ENCODE measurements at regions not wholly inside any gene's neighbourhood (a gene's known extent, or its start where the extent isn't known, plus 50 kb on each side); places are given as distances from the start of the nearest gene placed in this dataset.

DNA sequence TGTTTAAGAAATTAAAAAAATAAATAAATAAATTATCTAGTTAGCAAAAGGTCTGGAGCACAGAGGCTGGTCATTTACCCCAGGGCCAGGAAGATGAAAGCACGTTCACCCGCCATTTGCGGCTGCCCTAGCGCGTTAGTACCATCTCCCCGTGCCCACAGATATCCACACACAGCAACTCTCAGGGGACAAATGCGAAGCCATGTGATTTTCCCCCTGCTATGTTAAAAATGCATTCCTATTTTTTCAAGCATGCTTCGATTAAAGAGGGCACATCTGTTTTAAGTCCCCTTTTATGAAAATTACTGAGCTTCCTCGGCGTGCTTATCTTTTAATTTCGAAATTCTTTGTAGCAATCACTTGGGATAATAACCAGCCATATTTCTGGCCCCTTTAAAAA, 56.9 kb upstream of the PIWIL1 start:
- no peaks in the 10 kb centered on the region for H3K27me3 ChIP-seq
- no peaks in the 10 kb centered on the region for H3K36me3 ChIP-seq
- TF ChIP-seq POLR2AphosphoS5 (IDR thresholded peaks at IDR 0.05) (no peak), POLR2A (IDR thresholded peaks at IDR 0.05) (no peak)
- TF ChIP-seq, protein P1, sequence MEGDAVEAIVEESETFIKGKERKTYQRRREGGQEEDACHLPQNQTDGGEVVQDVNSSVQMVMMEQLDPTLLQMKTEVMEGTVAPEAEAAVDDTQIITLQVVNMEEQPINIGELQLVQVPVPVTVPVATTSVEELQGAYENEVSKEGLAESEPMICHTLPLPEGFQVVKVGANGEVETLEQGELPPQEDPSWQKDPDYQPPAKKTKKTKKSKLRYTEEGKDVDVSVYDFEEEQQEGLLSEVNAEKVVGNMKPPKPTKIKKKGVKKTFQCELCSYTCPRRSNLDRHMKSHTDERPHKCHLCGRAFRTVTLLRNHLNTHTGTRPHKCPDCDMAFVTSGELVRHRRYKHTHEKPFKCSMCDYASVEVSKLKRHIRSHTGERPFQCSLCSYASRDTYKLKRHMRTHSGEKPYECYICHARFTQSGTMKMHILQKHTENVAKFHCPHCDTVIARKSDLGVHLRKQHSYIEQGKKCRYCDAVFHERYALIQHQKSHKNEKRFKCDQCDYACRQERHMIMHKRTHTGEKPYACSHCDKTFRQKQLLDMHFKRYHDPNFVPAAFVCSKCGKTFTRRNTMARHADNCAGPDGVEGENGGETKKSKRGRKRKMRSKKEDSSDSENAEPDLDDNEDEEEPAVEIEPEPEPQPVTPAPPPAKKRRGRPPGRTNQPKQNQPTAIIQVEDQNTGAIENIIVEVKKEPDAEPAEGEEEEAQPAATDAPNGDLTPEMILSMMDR (IDR thresholded peaks at IDR 0.05) = no peak
- H3K27ac ChIP-seq = no peak overlapping the region
- peak overlapping the region; percentile 27 to 61 (median 37) for H3K4me3 ChIP-seq
- no peak for DNase-seq (ENCODE audit: low spot score in 2 of 2)
- H3K4me1 ChIP-seq = no peaks in the 10 kb centered on the region
- no peaks in the 10 kb centered on the region for H3K9me3 ChIP-seq
- intact Hi-C loops (cut with DNase I; ENCODE audit: low total_unique reads) = no loop called here

DNA sequence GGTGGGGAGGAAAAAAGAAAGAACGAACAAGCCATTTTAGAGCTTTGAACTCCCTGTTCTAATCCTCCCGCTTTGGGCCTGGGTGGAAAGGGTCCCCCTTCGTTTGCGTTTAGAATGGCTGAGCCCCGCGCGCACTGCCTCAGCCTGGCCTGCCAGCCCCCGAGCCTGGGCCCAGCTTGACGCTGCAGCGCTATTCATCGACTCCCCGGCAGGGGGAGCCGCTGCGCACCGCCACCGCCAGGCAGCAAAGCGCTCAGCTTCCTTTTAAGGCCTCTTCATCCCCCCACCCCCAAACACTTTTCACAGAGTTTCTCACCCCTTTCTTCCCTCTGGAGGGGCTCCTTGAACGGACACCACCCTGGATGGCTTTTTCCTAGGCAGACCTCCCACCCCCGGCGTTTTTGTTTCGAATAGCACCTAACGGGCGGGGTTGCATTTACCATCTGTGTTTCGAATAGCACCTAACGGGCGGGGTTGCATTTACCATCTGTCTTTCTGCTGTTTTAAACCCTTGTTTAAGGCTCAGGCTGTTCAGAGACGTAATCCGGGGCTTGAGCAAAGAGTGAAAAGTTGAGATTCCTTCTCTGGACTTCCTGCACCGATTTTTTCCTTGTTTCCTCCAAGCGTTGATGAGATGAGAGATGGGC, 56.4 kb upstream of the PIWIL1 start:
- Histone ChIP-seq H3K27me3 (no peaks in the 10 kb centered on the region), H3K4me3 (peak overlapping the region; percentile 27 to 61 (median 37)), H3K27ac (peak overlapping the region in 1 of 2 donors; percentile 3), H3K36me3 (no peaks in the 10 kb centered on the region), H3K9me3 (no peaks in the 10 kb centered on the region), H3K4me1 (no peaks in the 10 kb centered on the region)
- TF ChIP-seq POLR2AphosphoS5 (IDR thresholded peaks at IDR 0.05) = no peak
- TF ChIP-seq, protein P1 (IDR thresholded peaks at IDR 0.05) = peak in 2 of 3 donors; percentile 37 to 78
- intact Hi-C loops (cut with DNase I; ENCODE audit: low total_unique reads) = no loop called here
- DNase-seq (ENCODE audit: low spot score in 2 of 2) = no peak

DNA sequence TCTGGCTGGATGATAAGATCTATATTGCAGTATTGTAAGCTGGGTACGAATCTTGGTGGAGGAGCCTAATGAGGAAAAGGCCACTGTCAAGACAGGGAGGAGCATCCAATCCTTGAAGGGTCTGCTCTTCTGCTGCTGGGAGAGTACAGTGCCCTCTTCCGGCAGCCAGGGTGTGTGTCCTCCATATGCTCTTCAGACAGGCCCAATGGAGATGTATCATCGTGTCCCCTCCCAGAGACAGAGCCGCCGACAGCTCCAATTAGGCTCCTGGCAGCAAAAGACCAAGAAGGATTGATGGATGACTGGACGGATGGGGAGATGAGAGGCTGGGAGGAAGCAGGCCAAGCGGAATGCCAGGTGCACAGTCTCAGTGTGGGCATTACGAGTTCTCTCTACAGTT, 51.6 kb upstream of the PIWIL1 start:
- Histone ChIP-seq H3K36me3 (no peaks in the 10 kb centered on the region), H3K9me3 (peaks cover 0 to 12% of the 10 kb centered on the region in 2 donors), H3K27ac (no peak overlapping the region), H3K4me3 (no peak overlapping the region), H3K27me3 (peaks cover 0 to 7% of the 10 kb centered on the region in 2 donors), H3K4me1 (no peaks in the 10 kb centered on the region)
- intact Hi-C loops (cut with DNase I; ENCODE audit: low total_unique reads) = no loop called here
- TF ChIP-seq, protein P1 (IDR thresholded peaks at IDR 0.05) = no peak
- TF ChIP-seq POLR2A (IDR thresholded peaks at IDR 0.05) (no peak), POLR2AphosphoS5 (IDR thresholded peaks at IDR 0.05) (no peak)
- no peak for DNase-seq (ENCODE audit: low spot score in 2 of 2)

DNA sequence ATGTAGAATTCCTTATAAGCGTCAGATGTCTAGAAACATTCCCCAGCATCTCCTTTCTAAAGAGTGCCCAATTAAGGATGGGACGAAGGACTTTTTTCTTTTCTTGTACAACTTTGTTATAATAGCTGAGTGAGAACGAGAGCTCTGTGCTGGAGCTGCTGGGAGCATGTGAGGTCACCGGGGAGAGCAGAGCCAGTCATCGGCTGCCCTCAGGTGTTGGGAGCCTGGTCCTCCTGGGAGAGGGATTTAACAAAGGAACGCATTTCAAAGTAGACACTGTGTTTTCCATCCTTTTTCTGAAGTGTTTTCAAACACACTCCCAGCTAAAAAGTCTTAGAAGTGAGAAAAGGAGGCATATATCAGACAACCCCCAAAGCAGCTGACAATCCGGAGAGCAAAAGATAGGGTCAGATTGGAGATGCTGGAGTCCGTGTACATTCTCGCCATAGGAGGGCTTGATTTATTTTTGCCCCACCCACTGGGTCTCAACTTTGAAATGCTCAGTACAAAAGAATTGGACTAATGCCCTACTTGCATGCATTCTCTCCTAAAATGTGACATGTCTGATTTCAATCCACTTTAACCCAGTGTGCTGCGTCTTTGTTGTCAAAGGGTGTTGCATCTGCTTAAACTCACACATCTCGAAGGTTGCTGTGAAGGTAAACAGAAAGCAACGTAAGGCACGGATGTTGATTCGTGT, 50.8 kb upstream of the PIWIL1 start:
- Histone ChIP-seq H3K9me3 (peaks cover 0 to 13% of the 10 kb centered on the region in 2 donors), H3K27me3 (peaks cover 0 to 7% of the 10 kb centered on the region in 2 donors), H3K4me3 (no peak overlapping the region), H3K36me3 (no peaks in the 10 kb centered on the region), H3K4me1 (no peaks in the 10 kb centered on the region), H3K27ac (no peak overlapping the region)
- intact Hi-C loops (cut with DNase I; ENCODE audit: low total_unique reads) = no loop called here
- TF ChIP-seq POLR2AphosphoS5 (IDR thresholded peaks at IDR 0.05) (no peak), POLR2A (IDR thresholded peaks at IDR 0.05) (no peak)
- TF ChIP-seq, protein P1 (IDR thresholded peaks at IDR 0.05) = no peak
- DNase-seq (ENCODE audit: low spot score in 2 of 2) = no peak

All from breast epithelium (tissue), 4 donors.